Dedifferentiated amniotic fluid mesenchymal stem cell (primary cell): ENCODE measurements at regions not wholly inside any gene's neighbourhood (a gene's known extent, or its start where the extent isn't known, plus 50 kb on each side); places are given as distances from the start of the nearest gene placed in this dataset.

ENCODE experiments used
- DNase-seq: peaks from one replicate; pipeline ENCODE4 v3.0.0-alpha.2; 2016; ENCODE audit errors: extremely low spot score

DNA sequence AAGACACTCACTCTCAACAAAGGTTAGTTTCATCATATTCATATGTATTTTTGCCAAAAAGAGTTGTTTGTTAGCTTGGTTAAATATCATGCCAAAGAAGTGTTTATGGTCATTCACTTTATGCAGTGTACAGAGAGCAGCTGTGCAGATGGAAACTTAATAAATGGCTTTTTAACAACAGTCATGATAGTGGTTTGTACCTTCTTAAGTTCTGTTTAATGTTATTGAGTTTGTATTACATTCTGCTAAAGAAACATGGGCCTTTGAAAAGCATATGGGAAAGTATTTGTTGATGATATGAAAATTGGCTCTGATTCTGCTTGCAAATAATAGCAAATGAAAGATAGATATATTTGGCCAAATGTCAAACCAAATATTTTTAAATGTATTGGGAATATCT is 607.3 kb downstream of the NCAM2 start:
- no peak for DNase-seq

DNA sequence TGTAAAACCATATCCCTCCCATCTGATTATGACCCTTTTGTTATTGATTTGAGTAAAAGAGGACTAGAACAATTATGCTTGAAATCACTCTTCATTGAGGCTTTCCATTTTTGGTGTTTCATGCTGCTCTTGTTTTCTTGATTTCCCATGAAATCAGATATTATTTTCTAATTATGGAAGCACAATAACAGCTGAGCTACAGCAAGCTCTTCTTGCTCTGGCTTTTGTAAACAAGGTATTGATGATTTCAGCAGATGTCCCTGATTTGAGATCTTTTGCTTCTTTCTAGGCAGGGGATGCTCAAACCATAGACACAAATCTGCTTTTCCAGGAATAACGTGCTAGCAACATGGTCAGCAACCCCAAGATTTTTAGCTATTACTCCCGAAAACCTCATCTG is 607.8 kb downstream of the NCAM2 start:
- no peak for DNase-seq

DNA sequence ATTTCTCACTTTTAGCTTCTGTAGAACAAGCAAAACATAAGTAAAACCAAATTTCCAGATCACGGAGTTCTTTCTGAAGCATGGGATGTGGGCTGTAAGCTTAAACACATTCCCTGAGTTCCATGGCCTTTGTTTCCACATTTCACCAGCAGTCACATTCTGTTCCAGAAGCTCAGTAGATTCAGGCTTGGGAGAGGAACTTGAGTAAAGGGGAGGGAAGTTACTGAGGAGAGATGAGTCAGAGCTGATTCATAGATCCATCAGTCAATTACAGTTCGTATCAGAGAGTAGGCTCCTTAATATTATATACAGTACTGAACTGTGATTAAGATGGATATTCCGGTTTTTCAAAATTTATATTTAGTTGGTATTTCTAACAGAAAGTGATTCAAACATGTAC is 614.3 kb downstream of the NCAM2 start:
- DNase-seq: peak; percentile 90

DNA sequence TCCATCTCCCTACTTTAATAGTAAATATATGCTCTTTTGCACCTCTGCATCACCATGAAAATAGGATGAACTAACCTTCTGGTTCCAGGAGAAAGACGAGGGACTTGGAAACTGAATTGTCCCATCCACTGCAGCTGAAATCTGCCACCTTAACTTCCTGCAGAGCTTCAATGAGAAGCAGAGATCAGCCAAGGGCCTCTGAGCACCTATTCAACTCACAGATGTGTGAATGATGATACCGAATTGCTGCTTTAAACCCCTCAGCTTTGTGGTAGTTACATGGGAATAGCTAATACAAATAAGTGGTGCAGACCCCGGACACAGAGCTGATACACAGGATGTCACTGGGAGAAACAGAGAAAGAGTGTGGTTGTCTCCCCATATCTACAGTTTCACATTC is 616.8 kb downstream of the NCAM2 start:
- no peak for DNase-seq

DNA sequence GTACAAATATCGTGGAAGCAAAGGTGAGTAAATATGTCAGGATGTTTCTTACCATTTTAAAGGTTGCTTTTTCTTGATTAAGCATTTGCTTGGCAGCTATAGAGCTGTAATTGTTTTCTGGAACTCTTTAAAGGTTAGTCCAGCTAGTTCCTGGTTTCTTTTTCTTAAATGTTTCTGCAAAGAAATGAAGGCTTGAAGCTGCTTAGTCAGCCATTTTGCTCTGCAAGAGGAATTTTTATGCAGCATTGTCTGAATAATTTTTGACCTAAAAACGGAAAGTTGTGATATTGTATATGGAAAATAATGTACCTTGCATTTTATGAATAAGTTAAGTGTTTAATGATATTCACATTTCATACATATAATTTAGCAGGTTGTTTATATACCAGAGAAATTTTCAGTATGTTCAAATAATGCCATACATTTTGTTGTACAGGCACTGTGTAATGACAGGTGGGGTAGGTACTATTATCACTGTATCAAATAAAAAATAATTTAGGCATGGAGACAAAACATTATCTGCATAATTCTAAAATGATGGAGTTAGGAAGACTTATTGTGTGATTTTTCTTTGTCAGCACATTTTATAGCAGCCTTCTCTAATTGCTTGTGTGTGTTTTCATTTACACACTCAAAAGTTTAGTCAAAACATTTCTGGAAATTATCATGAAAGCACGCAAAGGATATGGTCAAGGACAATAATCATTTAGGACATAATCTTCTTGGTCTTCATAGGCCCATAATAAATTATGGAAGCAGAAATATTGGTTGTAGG is 624.4 kb downstream of the NCAM2 start:
- no peak for DNase-seq

DNA sequence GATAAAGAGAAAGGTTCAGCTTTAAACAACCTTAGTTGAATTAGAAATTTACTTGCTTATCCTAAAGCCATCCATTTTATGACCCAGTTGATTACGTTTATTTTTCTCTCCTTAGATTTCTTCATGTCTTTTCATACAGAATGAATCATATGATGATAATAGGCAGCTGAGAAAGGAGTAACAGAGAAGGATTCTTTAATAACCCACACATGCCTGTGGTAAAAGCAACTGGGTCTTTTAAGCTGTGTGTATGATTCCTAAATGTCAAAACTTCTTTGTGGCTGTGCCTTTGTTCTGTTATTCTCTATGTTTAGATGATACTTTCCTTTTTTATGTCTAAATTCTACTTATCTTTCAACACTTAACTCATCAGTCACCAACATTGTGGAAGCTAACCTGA is 626.5 kb downstream of the NCAM2 start:
- DNase-seq: peak; percentile 63

DNA sequence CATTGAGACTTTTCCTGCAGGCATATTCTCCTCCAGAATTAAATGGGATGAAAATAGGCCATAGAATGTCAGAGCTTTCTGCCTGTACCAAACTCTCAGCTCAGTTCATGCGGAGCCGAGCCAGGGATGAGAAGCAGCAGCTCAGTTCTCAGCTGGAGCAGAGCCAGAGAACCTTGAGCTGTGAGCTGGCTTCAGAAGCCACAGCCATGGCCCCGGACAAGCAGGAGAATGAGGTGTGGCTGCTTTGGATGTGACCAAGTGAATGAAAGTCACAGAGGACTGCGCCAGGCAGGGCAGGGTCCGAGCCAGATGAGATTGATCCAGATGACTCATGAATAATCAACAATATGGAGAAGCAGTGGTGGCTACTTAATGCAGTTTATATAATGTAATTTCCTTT is 633.8 kb downstream of the NCAM2 start:
- DNase-seq: no peak

DNA sequence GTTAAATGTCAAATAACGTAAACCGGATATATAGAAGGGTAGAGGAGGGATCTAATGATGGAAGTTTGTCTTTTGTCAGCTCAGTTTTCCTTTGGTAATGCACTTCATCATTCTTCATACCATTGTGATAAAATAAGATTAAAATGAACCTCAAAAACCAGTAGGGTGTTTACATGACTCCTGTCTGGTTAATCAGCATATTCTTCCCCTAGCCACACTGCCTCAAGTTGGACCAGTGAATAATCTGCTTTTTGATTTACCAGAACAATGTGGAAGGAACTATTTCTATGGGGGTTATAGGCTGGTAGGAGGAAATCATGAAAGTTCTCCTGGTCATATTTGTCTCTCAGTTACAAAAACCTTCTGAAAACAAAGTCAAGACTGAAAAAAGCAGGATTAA is 634.7 kb downstream of the NCAM2 start:
- DNase-seq: no peak

DNA sequence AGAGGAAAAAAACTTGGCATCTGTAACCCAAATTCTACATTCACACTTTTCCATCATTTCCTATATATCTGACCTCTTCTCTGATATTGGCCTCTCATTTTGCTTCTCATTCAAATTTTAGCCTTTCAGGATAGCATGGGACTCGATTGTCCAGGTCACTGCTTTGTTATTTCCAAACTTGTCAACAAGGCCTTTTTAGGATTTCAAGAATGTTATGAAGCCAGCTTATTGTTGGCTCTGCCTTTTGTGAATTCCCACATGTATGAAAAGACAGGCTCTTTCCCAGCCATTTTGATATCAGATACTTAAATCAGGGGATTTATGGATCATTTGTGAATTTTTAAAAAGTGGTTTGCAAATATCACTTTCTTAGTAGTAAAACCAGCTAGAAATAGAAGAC is 663.5 kb downstream of the NCAM2 start:
- DNase-seq: no peak

DNA sequence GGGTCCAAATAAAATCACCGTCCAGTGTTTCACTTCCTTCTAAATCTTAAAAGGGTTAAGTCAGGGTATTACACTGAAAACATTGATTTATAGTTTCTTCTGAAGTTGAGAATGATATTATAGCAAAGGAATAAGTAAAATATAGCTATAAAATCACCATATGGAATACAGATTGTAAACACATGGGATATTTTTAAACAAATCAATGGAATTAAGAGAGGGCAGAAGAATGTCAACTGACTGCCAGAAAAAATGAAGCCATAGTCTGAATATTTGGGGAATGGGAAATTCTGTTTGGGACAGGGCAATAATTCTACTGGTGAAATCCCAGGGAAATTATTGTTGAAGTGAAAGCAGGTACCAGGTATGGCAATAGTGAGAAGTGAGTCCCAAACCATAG is 664.6 kb downstream of the NCAM2 start:
- DNase-seq: no peak

DNA sequence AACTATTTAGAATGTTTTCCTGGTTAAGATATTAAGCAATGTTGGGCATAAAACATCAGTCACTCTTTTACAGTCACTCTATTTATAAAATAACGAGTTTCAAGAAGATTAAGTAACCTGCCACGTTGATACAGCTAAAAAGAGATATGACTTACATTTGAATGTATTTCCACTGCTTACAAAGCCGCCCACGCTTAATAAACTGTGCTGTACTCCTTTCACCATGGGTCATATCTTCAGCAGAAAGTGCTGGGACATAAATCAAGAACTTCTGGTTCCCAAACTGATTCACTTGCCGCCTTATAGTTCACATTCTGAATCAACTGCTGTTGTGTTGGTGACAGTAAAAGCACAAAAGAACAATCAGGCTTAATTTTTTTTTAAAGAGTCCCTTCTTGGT is 666.7 kb downstream of the NCAM2 start:
- no peak for DNase-seq

DNA sequence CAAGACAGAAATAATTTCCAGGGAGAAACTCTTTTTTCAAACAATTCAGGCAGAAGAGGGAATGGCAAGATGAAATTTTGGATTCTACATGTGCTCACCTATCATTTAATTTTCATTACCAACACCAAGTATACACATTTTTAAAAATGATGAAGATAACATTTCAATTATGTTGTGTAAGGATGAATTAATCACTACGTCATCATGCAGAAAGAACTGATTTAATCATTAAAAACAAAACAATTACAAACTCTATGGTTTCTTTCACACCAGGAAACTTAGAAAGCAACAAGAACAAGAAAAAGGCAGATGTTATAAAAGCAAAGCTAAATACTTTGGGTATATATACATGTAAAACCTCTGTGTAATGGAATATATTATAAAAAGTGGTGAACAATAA is 668.5 kb downstream of the NCAM2 start:
- no peak for DNase-seq

DNA sequence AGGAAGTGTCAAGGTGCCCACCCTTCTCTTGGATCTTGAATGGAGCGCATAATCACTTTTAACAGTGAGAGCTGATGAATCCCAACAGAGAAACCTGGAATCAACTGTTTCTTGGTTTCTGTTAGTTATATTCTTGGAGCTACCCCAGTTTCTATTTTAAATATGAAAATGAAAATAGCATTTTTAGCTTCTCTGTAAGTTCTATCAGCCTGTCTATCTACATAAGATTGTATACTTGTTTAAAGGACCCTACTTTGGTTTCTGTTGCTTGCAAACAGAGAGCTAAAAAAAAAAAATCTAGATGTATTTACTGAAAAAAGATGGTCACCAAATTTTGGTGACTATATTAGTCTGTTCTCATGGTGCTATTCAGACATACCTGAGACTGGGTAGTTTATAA is 670.0 kb downstream of the NCAM2 start:
- no peak for DNase-seq

DNA sequence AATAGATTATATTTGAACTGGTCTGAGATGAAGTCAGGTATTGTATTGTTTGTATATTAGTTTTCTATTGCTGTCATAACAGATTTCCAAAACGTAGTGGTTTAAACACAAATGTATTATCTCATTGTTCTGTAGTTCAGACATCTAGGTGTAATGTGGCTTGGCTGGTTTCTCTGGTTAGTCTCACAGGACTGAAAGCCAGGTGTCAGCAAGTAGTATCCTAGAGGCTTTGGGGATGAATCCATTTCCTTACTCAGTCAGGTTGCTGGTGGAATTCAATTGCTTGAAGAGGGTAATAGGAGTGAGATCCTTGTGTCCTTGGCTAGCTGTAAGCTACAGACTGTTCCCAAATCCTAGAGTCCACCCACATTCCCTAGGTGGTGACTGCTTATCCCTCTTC is 675.8 kb downstream of the NCAM2 start:
- no peak for DNase-seq

DNA sequence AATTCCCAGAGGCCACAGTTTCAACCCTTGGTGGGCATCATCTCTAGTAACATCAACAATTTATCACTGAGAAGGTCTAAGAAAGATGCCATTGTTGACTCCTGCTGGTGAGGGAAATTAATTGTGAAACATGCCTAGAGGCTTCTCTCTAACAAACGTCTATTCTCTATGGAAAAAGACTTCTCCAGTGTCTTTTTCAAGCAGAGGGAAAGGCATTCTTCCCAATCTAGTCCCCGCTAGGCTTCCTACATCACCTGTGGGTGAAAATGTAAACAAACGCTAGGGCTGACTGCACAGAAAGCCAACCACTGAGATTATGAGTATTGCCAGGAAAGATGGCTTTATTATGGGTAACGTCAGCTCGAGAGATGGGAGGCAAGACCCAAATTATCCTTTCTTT is 677.4 kb downstream of the NCAM2 start:
- no peak for DNase-seq

DNA sequence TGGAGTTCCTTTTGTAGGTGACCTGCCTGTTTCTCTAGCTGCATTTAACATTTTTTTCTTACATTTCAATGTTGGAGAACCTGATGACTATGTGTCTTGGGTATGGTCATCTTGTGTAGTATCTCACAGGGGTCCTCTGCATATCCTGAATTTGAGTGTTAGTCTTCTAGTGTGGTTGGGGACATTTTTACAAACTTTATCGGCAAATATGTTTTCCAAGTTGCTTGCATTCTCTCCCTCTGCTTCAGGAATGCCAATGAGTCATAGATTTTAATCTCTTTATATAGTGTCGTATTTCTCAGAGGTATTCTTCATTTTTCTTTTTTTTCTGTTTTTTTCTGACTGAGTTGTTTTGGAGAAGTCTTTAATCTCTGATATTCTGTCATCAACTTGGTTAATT is 684.0 kb downstream of the NCAM2 start:
- DNase-seq: peak; percentile 58

DNA sequence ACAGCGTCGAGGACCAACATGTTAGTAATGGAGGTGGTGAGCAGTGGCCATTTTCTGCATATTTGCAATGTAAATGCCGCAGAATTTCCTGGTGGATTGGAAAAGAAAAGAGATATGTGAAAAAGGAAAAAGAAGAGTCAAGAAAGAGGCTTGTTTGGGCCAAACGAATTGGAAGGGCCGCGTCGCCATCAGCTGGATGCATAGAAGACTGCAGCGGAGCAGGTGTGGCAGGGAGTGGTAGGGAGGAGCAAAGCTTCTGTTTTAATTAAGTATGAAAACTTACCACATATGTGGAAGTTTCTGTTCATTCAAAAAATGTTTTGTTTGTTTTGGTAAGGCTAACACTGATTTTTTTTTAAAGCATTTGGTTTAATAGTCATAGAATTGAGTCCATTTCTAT is 690.7 kb downstream of the NCAM2 start:
- no peak for DNase-seq

DNA sequence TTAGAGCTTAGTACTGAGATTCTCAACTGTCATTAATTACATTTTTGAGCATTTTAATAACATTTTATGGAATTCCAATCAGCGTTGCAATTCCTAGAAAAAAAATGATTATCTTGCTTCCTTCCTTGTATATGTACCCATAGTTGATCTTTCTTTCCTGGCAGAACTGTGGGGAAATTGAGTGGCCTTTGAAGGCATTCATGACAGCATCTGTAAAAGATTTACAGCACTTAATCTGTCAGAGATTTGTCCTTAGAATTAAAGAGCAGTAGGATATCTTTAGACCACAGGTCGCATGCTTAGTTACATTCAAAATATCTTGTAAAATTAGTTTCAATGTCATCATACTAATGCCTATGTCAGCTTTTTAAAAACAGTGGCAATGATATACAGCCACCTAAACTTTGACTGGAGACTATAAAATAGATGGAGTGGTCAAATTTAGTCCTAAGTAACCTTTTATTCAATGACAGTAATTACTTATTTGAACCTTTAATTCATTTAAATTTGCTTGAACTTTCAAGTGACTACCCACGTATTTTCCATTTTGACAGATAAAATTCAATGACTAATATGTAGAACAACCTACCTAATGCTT is 692.0 kb downstream of the NCAM2 start:
- DNase-seq: no peak

DNA sequence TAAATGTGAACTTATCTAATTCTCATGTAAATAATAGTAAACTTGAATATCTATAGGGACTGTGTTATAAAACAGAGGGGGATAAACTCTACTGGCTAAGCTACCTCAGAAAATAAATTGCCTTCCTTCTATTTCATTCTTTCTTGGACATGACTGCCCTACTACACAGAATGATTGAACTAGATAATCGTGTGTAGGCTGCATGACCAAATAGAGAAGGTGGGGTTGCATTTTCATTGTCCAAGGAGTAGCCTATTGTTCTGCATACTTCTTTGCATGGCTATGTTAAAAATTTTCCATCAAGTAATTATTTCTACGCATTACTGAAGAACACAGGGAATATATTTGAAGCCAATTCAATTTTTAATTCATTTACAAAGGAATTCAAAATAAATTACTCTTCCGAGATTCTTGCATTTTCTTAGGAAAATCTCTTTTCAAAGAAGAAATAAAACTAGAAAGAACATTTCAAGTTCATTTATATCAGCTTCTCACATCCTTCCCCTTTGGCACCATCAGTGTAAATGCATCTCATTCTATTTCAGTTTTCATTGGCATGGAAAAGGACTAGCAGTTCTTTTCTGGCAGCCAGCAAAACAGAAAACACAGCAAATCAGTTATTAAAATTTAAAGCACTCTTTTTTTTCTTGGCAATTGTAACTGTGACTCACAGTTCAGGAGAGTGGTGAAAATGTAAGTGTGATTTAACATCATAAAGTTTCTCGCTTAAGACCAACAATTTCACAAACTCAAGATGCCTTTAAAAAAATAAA is 714.7 kb downstream of the NCAM2 start:
- DNase-seq: peak; percentile 49

DNA sequence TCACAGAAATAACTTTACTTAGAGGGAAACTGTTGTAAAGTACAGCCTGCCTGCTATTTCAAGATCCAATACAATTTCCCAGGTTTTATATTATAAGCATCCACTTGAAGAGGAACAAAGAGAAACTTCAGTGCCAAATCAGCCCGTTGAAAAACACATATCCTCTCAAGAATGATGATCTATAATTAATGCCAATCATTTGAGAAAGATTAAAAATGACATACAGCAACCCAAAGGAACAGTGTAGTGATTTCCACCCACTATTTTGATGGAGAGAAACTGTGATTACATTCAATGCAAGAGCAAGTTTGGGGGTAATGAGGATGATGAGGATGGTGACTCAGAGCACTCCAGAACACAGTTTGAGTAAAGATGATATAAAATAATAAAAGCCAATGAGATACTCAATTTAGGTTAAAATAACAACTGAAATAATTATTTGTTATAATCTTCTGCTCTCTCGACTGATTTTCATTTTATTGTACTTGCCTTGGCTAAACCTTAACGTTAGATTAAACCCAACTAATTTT is 715.5 kb downstream of the NCAM2 start:
- DNase-seq: peak; percentile 28

DNA sequence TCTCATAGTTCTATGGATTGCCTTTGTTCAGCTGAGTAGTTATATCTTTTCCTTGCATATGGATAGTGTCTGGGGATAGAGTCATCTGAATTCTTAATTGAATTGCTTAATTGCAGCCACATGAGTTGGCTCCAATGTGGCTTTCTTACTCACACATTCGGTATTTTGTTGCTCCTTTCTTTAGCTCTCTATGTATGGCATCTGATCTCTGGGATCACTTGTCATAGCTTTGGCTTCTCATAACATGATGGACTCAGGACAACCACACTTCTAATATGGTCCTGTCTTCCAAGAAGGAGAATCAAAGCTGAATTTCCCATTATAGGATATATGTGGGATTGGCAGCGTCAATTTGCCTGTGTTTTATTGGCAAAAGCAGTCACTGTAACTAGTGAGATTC is 716.2 kb downstream of the NCAM2 start:
- peak; percentile 45 for DNase-seq

DNA sequence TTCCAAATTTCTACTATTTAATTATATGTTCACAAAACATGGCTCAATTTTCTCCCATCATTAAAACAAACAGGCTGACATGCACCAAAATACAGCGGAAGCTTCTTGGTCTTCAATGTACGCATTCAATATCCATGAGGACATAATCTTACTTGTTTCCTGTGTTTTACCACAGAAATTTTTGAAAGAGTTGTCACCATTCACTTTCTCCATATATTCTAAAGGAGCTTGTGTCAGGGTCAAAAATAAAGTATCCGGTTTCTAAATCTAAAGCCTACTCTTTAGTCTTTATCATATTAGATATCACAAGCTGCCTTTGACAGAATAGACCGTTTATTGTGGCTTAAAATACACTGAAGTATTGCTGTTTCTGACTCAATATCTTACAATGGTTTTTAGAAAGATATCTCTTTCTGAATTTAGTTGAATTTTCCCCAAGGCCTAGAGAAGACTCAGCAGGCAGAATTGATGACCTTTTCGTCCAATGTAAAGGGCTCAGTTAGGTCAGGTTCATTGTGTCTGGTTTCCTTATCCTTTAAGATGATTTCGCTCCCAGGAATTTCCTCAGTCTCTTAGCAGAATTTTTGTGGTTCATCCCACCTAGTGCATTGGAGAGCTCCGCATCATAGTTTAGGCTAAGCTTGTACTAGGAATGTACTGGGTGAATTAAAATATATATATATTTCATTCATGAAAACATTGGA is 717.2 kb downstream of the NCAM2 start:
- peak; percentile 63 for DNase-seq
